HUDEP-2 (cell line): ENCODE measurements at regions not wholly inside any gene's neighbourhood (a gene's known extent, or its start where the extent isn't known, plus 50 kb on each side); places are given as distances from the start of the nearest gene placed in this dataset.

Experiments
- DNase-seq, 76 experiments: peaks; one replicate each; lab custom pipeline; 2025; ENCODE audit not compliant: unreplicated experiment in 76 of 76; lab: John Stamatoyannopoulos, UW

DNA sequence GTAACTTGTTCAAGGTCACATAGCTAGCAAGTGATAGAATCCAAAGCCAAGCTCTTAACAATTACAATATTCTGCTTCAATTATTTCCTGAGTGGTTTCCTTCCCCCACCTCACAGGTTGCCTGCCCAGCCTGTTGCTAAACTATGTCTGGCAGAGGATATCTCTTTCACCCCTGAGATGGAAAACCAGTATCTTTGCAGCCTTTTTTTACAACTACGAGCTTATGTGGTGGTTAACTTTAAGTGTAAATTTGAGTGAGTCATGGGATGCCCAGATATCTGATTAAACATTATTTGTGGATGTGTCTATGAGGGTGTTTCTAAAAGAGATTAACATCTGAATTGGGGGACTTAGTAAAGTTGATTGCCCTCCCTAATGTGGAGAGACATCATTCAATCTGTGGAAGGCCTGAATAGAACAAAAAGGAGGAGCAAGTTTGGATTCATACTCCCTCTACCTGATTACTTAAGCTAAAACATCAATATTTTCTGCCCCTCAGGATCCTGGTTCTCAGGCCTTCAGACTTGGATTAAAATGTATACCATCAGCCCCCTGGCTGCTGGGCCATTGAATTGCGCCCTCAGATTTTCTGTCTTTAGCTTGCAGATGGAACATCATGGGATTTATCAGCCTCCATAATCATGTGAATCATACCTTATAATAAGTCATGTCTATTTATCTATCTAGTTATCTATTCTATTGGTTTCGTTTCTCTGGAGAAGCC, 911.9 kb downstream of the METTL15 start:
- DNase-seq = no peak

DNA sequence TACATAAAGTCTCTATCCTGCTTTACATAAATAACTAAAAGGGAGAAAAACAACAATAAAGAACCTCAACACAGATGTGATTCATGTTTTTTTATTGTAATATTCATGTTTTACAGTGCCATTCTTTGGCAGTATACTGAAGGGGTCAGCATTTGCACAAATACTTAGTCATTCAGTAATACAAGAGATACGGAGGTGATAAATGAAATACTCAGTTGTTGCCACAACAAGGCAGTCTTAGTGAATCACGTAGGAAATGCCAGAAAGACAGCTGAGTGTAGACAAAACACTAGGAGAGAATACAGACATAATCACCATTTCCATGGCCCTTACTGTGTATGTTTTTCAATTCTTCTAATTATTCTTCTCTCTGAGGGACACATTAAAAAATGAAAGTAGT, 910.4 kb downstream of the METTL15 start:
- no peak for DNase-seq

DNA sequence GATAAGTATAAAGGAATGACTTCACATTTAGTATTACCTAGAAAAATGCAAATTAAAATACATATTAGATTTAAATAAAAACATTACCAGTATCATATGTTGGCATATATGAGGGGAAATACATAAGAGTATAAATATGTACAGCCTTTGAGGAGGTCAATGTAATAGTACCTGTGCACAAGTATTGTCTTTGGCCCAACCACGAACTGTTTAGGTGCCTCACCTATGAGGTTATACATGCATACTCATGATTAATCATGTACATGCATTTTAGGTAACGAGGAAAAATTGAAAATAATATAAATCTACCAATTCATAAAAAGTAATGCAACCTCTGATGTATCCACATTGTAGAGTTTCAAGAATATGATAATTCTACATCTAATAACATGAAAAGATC, 909.8 kb downstream of the METTL15 start:
- no peak for DNase-seq

DNA sequence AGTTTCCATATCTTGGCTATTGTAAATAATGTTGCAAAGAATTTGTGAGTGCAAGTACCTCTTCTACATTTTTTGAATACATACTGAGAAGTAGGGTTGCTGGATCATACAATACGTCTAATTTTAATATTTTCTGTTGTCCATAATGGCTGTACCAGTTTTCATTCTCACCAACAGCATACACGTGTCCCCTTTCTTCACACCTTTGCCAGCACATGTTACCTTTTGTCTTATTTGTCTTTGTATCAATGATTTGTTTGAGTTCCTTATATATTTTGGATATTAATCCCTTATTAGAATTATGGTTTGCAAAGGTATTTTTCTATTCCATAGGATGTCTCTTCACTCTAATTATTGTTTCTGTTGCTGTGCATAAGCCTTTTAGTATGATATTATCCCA, 904.3 kb downstream of the METTL15 start:
- no peak for DNase-seq

DNA sequence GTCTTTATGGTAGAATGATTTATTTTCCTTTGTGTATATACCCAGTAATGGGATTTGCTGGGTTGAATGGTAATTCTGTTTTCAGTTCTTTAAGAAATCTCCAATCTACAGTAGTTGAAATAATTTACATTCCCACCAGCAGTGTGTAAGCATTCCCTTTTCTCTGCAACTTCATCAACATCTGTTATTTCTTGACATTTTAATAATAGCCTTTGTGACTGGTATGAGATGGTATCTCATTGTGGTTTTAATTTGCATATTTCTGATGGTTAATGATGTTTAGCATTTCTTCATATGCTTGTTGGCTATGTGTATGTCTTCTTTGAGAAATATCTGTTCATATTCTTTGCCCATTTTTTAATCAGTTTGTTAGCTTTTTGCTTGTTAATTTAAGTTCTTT, 901.2 kb downstream of the METTL15 start:
- no peak for DNase-seq

DNA sequence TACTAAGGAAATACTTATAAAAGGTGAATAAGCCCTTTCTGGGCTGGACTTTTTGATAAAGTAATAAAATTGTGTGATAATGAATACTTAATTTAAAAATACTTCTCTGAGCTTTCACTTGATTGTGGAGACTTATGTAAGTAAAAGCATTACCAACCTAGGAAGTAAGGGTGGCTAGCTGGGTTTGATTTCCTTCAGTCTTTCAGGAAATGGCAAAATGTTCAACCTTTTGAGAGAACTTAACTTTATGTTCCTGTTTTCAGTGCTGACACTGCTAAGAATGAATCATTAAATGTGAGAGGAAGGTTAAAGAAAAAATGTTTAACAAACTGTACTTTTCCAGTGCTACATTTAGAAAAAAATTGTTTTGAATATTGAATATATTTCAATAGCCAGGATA, 900.3 kb downstream of the METTL15 start:
- no peak for DNase-seq

DNA sequence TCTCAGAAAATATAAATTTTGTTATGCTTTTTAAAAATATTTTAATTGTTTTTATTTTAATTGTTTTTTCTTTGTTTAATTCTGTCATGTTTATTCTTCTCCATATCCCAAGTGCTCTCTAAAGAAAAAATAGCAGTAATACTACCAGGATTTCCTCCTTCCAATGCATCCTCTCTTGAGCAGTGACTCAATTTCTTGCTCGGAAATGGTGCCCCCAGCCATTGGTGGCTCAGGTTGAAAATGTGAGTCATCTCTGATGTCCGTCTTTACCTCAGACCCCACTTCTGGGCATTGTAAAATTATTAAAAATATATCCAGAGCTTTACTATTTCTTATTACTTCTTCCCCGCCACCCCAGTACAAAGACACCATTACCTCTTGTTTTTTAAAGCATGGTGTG, 898.5 kb downstream of the METTL15 start:
- no peak for DNase-seq

DNA sequence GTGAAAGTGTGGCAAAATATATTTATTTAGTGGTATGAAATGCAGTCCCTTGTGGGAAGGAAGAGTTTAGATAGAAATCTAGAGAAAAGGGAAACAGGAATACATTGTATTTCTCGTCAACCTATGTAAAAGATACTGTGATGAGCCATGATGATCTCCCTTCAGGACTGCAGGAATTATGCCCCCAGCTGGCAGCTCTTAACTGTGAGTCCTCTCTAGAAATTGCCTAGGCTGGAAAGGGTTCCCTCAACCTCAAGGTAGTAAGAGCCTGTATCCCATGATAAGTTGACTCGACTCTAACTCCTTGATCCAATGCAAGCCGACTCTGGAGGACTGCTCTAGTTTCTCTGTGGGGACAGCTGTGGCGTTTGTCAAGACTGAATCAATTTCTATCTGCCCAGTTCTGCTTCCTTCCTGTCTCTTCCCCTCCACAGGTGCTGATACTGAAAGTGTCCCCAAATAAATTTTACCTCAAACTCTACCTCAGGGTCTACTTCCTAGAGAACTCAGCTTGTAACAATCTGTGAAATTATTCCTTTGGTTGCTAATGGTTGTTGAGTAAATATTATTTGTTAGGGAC, 897.3 kb downstream of the METTL15 start:
- DNase-seq = no peak

DNA sequence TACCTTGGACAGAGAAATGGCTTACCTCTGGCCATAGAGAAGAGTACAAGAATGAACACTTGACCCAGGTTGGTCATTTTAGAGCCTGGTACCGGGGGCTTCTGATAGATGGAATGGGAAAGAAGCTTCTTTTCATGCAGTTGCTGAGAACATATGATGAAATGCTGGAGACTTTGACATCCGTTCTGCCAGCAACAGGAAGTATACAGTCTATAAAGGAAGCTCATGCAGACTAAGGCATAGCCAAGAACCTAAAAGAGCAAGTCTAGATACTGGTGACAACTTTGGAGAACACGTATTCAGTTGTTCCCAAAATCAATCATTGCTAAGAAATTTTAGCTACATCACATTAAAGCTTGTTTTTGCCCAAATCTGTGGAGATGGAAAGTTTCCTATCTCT, 894.6 kb downstream of the METTL15 start:
- DNase-seq = no peak

DNA sequence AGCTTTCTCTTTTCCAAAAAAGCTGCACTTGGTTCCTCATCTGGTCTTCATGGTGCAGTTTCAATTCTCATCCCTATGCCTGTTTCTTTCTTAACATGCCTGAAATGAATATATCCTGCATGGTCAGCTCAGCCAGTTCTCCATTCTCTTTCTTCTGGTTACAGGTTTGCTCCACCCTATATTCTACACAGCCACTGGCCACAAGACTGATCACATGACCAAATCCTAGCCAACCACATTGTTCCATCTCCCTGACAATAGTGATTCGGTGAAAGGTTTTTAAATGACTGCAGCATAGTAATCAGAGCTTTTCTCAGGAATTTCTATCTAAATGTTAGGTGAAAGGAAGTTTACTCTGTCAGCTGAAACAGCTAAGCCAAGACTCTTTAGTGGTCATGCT, 891.4 kb downstream of the METTL15 start:
- DNase-seq = no peak

DNA sequence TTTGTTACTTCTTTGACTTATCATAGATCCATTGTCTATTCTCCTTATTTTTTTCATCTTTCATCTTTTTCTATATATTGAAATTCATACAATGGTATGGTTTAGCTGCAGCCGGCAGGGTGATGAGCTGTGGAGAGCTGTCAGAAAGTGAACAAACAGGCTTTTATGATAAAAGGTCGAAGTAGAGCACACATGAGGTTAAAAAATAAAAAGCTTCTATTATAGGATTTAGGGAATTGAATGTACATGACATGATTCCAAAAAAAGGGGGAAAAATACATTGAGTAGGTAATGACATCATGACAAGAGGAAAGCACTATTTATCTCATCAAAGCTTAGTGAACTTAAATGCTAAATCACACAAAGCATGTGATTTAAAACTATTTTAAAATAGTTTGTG, 884.8 kb downstream of the METTL15 start:
- no peak for DNase-seq

DNA sequence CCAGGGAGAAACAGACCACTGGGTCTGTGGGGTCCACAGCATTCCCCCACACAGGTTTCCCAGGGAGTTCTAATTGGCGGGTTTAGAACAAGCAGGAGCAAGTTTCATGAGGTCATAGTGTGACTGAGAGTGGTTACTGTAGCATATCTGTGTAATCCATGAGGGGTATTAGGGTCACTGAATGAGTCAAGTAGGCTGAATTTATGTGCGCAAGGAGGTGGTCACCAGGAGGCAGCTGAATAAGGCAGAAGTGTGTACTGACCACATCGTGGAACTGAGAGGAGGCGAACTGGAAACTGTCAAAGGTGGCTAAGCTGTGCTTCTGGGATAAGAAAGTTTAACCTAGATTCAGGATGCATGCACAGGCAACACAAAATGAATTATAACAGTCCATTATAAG, 876.0 kb downstream of the METTL15 start:
- no peak for DNase-seq

DNA sequence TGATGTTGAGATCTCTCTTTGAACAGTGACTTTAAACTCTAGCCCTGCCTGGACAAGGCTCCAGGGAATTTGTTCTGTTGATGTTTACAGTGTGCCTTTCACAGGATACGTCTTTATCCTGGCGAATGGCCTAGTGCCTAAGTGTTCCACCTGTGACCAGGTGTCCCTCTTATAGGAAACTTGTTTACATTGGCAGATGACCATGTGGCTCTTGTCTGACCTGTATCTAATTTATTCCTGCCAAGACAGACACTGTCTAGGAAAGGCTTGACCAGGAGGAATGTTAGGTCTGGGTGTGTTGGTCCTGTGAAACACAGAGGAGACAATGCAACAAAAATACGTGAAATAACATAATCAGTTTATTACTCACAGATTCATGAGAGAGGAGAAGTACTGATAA, 875.6 kb downstream of the METTL15 start:
- no peak for DNase-seq

DNA sequence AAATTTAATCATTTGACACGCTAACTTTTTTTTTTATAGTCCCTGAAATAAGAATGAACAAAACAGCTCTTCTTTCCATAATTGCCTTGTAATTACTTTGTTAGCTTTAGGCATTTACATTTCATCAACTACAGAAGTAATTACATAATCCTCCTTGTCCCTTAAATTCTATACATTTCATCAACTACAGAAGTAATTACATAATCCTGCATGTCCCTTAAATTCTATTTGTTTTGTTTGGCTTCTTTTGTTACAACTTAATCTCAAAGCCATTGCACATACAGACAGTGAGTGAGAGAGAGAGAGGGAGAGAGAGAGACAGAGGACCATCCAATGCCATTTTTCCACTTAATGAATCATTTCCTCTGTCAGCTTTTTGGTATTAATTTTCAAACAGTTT, 873.2 kb downstream of the METTL15 start:
- no peak for DNase-seq

DNA sequence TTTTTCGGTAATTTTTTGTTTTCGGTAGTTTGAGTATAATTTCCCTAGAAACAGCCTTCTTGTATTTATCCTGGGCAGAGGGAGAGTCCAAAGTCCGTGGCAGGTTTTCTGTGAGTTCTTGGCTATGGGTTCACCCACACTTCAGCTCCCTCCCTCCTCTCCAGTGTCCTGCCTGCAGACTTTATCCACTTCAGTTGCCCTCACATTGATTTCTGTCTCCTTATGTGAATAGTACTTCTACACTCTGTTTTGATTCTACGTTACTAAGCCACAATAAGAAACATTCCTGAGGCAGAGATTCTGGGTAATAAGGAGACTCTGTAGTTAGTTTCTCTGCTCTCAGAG, 868.6 kb downstream of the METTL15 start:
- no peak for DNase-seq

DNA sequence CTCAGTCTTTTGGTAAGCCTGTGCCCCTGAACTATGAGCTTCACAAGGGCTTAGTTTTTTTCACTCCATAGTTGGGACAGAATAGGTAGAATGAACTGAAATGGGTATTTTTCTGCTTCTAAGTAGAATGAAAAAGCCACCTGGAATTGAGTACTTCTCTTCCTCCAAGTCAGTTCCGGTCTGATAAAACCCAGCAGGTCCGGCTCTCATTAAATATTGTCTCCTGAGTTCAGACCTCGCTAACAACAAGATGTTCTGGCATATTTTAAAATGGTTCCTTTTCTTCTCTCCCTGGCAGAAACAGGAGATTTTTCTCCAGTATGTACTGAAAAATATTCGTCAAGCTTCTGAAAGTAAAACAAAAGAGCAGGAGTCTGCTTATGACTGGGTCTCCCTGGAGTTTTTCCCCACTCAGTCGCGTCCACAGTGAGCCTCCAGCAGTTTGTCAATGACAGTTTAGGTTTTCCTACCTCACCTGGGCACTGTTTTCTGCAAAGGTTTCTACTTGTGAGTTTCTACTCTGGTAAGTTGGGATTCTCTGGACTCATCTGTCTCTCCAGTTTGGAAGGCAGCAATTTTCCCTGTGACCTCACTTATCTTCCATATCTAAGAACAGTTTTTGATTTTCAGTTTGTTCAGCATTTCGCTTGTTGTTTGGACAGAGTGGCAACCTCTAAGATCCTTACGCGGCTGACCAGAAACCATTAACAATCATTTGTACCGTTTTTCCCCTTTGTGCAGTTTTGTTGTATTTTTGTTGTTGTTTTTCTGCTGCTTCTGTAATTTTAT, 868.0 kb downstream of the METTL15 start:
- DNase-seq = no peak

DNA sequence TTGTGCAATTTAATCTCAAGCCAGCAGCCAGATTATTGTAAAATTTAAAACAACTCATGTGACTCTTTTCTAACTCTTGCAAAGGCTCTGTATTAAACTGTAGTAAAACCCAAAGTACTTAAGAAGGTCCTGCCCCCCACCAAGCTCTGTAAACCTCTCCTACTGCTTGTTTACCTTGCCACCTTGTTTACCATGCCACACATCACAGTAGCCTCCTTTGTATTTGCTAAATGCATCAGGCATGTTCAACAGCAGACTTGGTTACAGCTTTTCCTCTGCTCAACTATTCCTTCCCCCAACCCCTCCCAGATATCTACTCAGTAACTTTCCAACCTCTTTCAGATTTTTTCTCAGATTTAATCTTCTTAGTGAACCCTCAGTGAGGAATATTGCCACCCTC, 861.6 kb downstream of the METTL15 start:
- no peak for DNase-seq

DNA sequence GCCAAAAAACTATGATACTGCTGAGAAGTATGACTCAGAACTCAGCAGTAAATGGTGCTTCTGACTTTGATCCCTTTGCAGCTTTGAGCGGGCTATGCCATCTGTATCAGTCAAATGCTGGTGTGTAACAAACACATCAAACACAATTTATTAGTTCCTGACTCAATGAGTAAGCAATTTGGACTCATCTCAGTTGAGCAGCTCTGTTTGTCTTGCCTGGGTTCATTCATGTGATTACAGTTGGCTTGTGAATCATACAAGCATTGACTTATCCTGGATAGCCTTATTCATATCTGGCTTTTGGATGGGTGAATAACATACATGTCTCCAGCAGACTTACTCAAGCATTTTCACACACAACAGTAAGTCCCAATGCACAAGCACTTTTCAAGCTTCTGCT, 858.8 kb downstream of the METTL15 start:
- no peak for DNase-seq

DNA sequence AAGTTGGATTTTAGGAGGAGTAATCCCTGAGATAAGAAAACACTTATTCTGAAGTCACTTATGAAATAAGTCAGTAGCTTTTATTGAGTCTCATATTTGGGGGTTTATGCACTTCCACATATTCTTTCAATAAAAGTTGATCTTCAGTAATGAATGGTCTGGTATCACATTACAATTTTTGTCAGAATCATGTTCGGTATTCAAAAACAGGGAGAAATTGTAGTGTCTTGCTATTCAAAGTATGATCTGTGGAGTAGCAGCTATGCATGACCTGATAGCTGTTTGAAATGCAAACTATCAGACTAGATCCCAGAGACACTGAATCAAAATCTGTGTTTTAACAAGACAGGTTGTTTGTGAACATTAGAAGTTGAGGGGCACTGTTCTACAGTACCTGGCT, 857.6 kb downstream of the METTL15 start:
- DNase-seq = no peak

DNA sequence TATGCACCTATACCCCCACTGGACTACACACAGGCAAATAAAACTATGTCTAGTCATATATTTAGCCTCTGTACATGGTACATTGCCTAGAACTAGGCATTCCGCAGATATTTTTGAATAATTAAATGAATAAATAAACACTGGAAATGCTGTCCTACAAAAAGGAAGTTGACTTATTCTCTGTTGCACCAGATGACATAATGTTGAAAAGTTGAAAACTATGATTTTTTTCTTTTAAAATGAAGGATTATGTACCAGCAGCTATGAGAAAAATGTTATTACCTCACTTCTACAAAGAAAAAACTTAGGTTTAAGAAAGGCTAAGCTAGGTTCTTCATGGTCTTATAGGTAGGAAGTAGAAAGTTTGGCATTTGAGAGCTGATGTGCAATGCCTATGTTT, 856.6 kb downstream of the METTL15 start:
- DNase-seq = no peak

DNA sequence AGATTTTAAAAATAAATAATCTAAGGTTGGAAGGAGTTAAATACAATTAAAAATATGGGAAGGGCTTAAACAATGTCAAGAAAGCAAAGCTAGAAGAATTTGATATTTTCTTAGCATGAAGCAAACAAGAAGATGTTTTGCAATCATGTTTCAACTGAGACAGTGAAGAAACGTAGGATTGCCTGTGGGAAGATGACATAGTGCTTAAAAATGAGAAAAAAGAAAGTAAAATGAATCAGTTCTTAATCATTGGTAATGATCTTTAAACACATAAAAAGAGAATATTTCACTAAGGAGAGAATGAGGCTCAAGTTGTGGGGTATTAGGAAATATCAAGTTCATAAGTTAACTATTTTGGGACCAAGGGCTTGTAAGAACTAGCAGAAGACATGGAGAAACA, 855.0 kb downstream of the METTL15 start:
- DNase-seq = no peak

DNA sequence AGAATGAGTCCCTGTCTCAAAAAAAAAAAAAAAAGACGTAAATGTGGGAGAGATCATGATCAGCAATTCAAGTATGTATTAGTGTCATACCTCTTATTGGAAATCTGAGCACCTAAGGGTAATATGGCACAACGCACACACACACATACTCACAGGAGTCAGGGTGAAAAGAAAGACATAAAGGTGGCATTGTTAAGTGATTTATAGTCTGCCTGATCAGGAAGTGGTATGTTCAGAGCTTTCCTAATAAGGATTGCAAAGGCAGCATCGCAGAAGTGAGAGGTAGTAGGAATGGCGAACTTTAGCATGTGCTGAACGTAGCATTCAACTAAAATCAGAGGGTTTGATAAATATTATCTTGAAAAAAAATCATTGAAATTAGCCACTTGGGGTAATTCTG, 854.3 kb downstream of the METTL15 start:
- no peak for DNase-seq
